ENCODE measurements at regions not wholly inside any gene's neighbourhood (a gene's known extent, or its start where the extent isn't known, plus 50 kb on each side); places are given as distances from the start of the nearest gene placed in this dataset.

DNA sequence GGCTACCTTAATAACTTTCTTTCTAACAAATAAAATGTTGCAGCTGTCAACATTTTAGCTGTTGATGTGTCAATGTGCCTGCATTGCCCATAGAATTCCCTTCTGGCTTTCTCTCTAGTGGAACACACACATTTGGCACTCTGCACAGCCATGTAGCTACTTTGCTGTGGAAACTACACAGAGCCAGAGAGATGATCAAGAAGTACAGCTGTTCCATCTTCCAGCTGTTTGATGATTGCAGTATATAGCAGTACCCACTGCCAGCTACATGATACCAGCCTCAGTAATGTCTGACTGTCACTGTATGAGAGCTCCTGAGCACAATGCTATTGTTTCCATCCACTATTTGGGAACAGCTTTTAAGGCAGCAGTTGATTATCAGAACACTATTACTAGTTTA lies 843.0 kb downstream of the PCDH17 start:
- TF ChIP-seq CTCF (IDR thresholded peaks at IDR 0.05) = no peak
- TF ChIP-seq EP300 (IDR thresholded peaks at IDR 0.05) = no peak

Measured in tibial nerve (tissue), 4 donors.